ENCODE measurements at regions not wholly inside any gene's neighbourhood (a gene's known extent, or its start where the extent isn't known, plus 50 kb on each side); places are given as distances from the start of the nearest gene placed in this dataset.

DNA sequence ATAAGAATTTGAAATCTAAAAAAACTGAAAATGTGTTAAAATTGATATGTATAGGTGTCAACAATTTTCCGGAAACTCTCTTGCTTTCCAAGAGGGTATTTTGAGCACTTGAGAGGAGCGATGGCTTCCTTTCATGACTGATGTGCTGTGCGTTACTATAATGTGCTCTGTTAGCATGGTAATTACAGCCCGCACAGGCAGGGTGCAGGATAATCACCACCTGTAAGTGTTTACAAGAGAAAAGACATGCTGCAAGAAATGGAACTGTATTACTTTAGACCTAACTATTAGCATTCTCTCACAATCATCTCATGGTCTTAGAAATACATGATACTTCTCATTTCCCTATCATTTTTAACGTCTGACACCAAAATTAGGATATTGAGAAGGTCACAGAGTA is 92.4 kb upstream of the ADARB2 start:
- CTCF ChIA-PET, result no interaction called here
- POLR2A ChIA-PET, result no interaction called here
- no peak for DNase-seq (ENCODE audit: extremely low spot score)
- TF ChIP-seq NFRKB (IDR thresholded peaks at IDR 0.05) (no peak), CTBP1 (IDR thresholded peaks at IDR 0.05; ENCODE audit: borderline replicate concordance) (no peak), SP1 (IDR thresholded peaks at IDR 0.05) (no peak), LEF1 (IDR thresholded peaks at IDR 0.05; ENCODE audit: borderline replicate concordance) (no peak), FOXM1 (IDR thresholded peaks at IDR 0.05; ENCODE audit: borderline replicate concordance) (no peak), ARNT (IDR thresholded peaks at IDR 0.05) (no peak), ZNF384 (IDR thresholded peaks at IDR 0.05) (no peak), TARDBP (IDR thresholded peaks at IDR 0.05) (no peak), FOXK2 (IDR thresholded peaks at IDR 0.05) (no peak), ELF4 (IDR thresholded peaks at IDR 0.05) (no peak), HDGF (IDR thresholded peaks at IDR 0.05; ENCODE audit: borderline replicate concordance) (no peak), SUZ12 (IDR thresholded peaks at IDR 0.05) (no peak), FOXA1 (IDR thresholded peaks at IDR 0.05) (no peak)
- TF ChIP-seq, protein P1, sequence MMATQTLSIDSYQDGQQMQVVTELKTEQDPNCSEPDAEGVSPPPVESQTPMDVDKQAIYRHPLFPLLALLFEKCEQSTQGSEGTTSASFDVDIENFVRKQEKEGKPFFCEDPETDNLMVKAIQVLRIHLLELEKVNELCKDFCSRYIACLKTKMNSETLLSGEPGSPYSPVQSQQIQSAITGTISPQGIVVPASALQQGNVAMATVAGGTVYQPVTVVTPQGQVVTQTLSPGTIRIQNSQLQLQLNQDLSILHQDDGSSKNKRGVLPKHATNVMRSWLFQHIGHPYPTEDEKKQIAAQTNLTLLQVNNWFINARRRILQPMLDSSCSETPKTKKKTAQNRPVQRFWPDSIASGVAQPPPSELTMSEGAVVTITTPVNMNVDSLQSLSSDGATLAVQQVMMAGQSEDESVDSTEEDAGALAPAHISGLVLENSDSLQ (IDR thresholded peaks at IDR 0.05), result no peak

DNA sequence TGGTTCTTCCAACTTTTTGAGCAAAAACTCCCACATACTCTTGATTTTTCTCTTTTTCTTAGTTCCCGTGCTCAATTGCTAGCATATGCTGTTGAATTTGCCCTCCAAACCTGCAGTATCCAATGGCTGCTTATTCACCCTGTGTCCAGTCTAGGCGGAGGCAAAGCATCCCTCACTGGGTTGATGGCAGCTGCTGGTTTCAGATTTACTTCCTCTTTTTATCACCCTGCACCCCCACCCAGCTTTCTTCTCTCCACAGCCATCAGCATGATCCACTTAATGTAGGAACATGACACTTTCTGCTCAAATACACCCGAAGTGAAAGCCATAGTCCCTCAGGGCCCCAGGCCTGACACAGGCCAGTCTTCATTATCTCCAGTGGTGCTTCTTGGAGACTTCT is 87.6 kb upstream of the ADARB2 start:
- no peak for DNase-seq (ENCODE audit: extremely low spot score)
- TF ChIP-seq SP1 (IDR thresholded peaks at IDR 0.05) (no peak), NFRKB (IDR thresholded peaks at IDR 0.05) (no peak), TARDBP (IDR thresholded peaks at IDR 0.05) (no peak)
- POLR2A ChIA-PET, result no interaction called here
- CTCF ChIA-PET, result no interaction called here

DNA sequence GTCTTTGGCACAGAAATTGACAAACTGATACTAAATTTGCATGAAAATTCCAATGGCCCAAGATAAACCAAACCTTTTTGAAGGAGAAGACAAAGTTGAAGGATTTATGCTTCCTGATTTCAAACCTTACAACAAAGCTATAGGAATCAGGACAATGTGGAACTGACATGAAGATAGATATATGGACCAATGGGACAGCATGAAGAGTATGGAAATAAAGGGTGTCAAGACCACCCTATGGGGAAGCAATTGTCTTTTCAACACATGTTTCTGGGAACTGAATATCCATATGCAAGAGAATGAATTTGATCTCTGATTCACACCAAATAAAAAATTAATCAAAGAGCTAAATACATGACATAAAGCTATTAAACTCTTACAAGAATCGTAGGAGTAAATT is 77.2 kb upstream of the ADARB2 start:
- POLR2A ChIA-PET, result no interaction called here
- CTCF ChIA-PET, result no interaction called here
- TF ChIP-seq BHLHE40 (IDR thresholded peaks at IDR 0.05; ENCODE audit: borderline replicate concordance), result no peak
- TF ChIP-seq ZNF384 (IDR thresholded peaks at IDR 0.05), result no peak
- TF ChIP-seq ELF4 (IDR thresholded peaks at IDR 0.05), result no peak
- no peak for DNase-seq (ENCODE audit: extremely low spot score)

DNA sequence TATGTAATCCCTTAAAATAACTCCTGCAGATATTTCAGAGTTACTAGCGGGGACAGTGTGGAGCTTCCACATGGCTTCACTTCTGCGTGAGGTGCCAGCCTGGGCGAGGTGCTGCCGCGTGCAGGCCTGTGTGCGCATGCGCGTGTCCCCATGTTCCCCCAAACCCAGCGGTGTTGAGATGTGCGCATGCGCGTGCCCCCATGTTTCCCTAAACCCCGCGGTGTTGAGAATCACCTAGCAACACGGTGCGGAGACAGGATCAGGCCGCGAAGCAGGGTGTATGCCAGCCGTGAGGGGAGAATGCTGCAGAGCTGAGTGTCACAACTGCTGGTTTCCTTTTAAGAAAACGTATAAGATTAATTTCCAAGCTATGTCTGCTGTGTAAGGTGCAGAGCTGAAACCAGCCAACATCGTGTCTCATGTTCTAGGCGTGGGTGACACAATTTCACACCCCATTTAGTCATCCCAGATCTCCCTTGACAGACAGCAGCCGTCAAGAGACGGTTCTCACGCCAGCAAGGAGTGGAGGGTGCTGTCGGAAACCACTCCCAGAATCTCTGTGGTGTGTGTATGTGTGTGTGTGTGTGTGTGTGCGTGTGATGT is 71.9 kb upstream of the ADARB2 start:
- ChIA-PET CTCF (no interaction called here), POLR2A (no interaction called here)
- DNase-seq (ENCODE audit: extremely low spot score), result no peak
- TF ChIP-seq, protein P1 (IDR thresholded peaks at IDR 0.05), result no peak
- TF ChIP-seq FOXA1 (IDR thresholded peaks at IDR 0.05) (no peak), SUZ12 (IDR thresholded peaks at IDR 0.05) (no peak), BHLHE40 (IDR thresholded peaks at IDR 0.05; ENCODE audit: borderline replicate concordance) (no peak), FOXM1 (IDR thresholded peaks at IDR 0.05; ENCODE audit: borderline replicate concordance) (no peak), CTBP1 (IDR thresholded peaks at IDR 0.05; ENCODE audit: borderline replicate concordance) (no peak), ARNT (IDR thresholded peaks at IDR 0.05) (no peak), SP1 (IDR thresholded peaks at IDR 0.05) (no peak), TARDBP (IDR thresholded peaks at IDR 0.05) (no peak), L3MBTL2 (conservative IDR thresholded peaks at IDR 0.05) (no peak), HDGF (IDR thresholded peaks at IDR 0.05; ENCODE audit: borderline replicate concordance) (no peak), LEF1 (IDR thresholded peaks at IDR 0.05; ENCODE audit: borderline replicate concordance) (no peak), NFRKB (IDR thresholded peaks at IDR 0.05) (no peak)

DNA sequence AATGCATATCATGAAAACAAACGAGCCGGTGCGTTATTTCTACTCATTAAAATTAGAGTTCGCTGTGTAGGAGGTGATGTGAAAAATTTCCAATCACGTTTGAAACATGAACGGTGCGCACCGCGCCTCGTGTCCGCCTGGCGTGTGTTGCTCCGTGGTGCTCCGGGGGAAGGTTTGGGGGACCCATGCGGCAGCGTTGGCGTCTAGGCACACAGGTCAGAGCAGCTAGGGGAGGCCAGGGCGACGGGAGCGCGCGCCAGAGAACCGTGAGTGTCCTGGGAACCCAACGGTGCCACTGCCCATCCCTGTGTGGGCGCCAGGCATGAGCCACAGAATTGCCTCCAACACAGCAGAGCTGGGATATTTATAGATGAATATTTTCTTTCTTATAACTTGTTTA is 70.6 kb upstream of the ADARB2 start:
- DNase-seq (ENCODE audit: extremely low spot score), result no peak
- CTCF ChIA-PET, result no interaction called here
- POLR2A ChIA-PET, result no interaction called here
- TF ChIP-seq LEF1 (IDR thresholded peaks at IDR 0.05; ENCODE audit: borderline replicate concordance) (no peak), L3MBTL2 (conservative IDR thresholded peaks at IDR 0.05) (no peak), ARNT (IDR thresholded peaks at IDR 0.05) (no peak), TARDBP (IDR thresholded peaks at IDR 0.05) (no peak), ZNF384 (IDR thresholded peaks at IDR 0.05) (no peak), FOXK2 (IDR thresholded peaks at IDR 0.05) (no peak), FOXA1 (IDR thresholded peaks at IDR 0.05) (no peak), NFRKB (IDR thresholded peaks at IDR 0.05) (no peak), BHLHE40 (IDR thresholded peaks at IDR 0.05; ENCODE audit: borderline replicate concordance) (no peak)

DNA sequence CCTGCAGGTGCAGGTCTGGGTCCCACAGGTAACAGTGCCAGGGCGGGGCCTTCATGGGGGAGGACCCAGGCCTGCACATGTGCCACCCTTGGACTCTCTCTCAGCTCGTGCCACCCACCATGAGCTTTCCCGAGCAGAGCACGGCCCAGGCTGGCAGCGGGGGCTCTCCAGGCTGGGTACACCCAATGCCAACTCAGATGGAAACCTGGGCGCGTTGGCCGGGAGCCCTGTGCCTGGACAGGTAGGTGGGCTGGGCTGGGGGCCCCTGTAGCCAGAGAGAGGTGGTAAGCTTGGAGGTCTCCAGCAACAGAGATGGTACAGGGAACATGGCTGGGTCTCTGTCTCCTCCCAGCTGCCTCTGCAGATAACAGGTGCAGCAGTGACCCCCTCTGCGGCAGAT is 69.9 kb upstream of the ADARB2 start:
- CTCF ChIA-PET, result no interaction called here
- POLR2A ChIA-PET, result no interaction called here
- TF ChIP-seq FOXA1 (IDR thresholded peaks at IDR 0.05) (no peak), SP1 (IDR thresholded peaks at IDR 0.05) (no peak)
- DNase-seq (ENCODE audit: extremely low spot score), result no peak

GRCh38 chr10:1802413-1802812 is 65.1 kb upstream of the ADARB2 start:
- CTCF ChIA-PET, result no interaction called here
- DNase-seq (ENCODE audit: extremely low spot score), result no peak
- no peak for TF ChIP-seq ZNF384 (IDR thresholded peaks at IDR 0.05)
- TF ChIP-seq, protein P1 (IDR thresholded peaks at IDR 0.05), result no peak
- no peak for TF ChIP-seq L3MBTL2 (conservative IDR thresholded peaks at IDR 0.05)
- no peak for TF ChIP-seq NFRKB (IDR thresholded peaks at IDR 0.05)
- TF ChIP-seq FOXA1 (IDR thresholded peaks at IDR 0.05), result no peak
- no peak for TF ChIP-seq LEF1 (IDR thresholded peaks at IDR 0.05; ENCODE audit: borderline replicate concordance)
- no peak for TF ChIP-seq SP1 (IDR thresholded peaks at IDR 0.05)
- no peak for TF ChIP-seq FOXK2 (IDR thresholded peaks at IDR 0.05)
- TF ChIP-seq HDGF (IDR thresholded peaks at IDR 0.05; ENCODE audit: borderline replicate concordance), result no peak
- no peak for TF ChIP-seq SUZ12 (IDR thresholded peaks at IDR 0.05)
- no peak for TF ChIP-seq ARNT (IDR thresholded peaks at IDR 0.05)
- TF ChIP-seq ELF4 (IDR thresholded peaks at IDR 0.05), result no peak
- TF ChIP-seq BHLHE40 (IDR thresholded peaks at IDR 0.05; ENCODE audit: borderline replicate concordance), result no peak
- TF ChIP-seq FOXM1 (IDR thresholded peaks at IDR 0.05; ENCODE audit: borderline replicate concordance), result no peak
- POLR2A ChIA-PET, result no interaction called here
